ENCODE measurements at regions not wholly inside any gene's neighbourhood (a gene's known extent, or its start where the extent isn't known, plus 50 kb on each side); places are given as distances from the start of the nearest gene placed in this dataset.

GRCh38 chr2:158041400-158041799 is 60.3 kb upstream of the UPP2 start:
- TF ChIP-seq CTCF (IDR thresholded peaks at IDR 0.05) (no peak), POLR2A (IDR thresholded peaks at IDR 0.05) (no peak)
